ENCODE measurements at regions not wholly inside any gene's neighbourhood (a gene's known extent, or its start where the extent isn't known, plus 50 kb on each side); places are given as distances from the start of the nearest gene placed in this dataset.

GRCh38 chr6:98020222-98020621 is 737.2 kb upstream of the MMS22L start:
- DNase-seq (ENCODE audit: extremely low read depth, low read depth) = no peak
- no peak overlapping the region for H3K4me3 ChIP-seq (replicated peaks; ENCODE audit: low read depth, low read length)
- TF ChIP-seq CTCF (IDR thresholded peaks at IDR 0.05; ENCODE audit: low read depth, low read length, missing control alignments) = no peak

GRCh38 chr6:98024359-98024758 is 741.3 kb upstream of the MMS22L start:
- no peak for TF ChIP-seq CTCF (IDR thresholded peaks at IDR 0.05; ENCODE audit: low read depth, low read length, missing control alignments)

GRCh38 chr6:98027898-98028297 is 744.9 kb upstream of the MMS22L start:
- no peak overlapping the region for H3K4me3 ChIP-seq (replicated peaks; ENCODE audit: low read depth, low read length)
- DNase-seq (ENCODE audit: extremely low read depth, low read depth) = no peak
- no peak for TF ChIP-seq CTCF (IDR thresholded peaks at IDR 0.05; ENCODE audit: low read depth, low read length, missing control alignments)

More at GRCh38 chr6:98024359-98024758, 741.3 kb upstream of the MMS22L start:
- no peak overlapping the region for H3K4me3 ChIP-seq (replicated peaks; ENCODE audit: low read depth, low read length)
- DNase-seq (ENCODE audit: extremely low read depth, low read depth) = no peak

- DNase-seq (ENCODE audit: extremely low read depth, low read depth) = no peak
- H3K4me3 ChIP-seq (replicated peaks; ENCODE audit: low read depth, low read length) = no peak overlapping the region
- no peak for TF ChIP-seq CTCF (IDR thresholded peaks at IDR 0.05; ENCODE audit: low read depth, low read length, missing control alignments)
These were observed 750.6 kb upstream of the MMS22L start for GRCh38 chr6:98033617-98034016.

- DNase-seq (ENCODE audit: extremely low read depth, low read depth) = no peak
- TF ChIP-seq CTCF (IDR thresholded peaks at IDR 0.05; ENCODE audit: low read depth, low read length, missing control alignments) = no peak
- no peak overlapping the region for H3K4me3 ChIP-seq (replicated peaks; ENCODE audit: low read depth, low read length)
These were observed 753.4 kb upstream of the MMS22L start for GRCh38 chr6:98036344-98036923.

DNA sequence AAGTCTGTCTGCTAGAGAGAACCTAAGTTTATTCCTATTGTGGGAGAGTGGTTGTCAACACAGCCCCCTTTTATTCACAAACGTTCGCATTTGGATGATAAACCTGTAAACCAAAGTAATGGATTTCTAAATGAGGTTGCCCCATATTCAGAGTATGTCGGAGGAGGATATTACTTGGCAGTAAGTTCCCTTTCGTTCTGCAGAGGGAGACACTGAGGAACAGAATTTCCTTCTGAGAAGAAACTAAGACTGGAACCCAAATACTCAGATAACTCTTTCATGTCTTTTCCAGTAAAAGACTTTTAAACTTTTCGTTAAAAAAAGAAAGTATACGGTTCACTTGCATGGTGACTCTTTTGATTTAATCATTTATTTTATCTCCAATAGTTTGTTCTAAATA is 754.6 kb upstream of the MMS22L start:
- TF ChIP-seq CTCF (IDR thresholded peaks at IDR 0.05; ENCODE audit: low read depth, low read length, missing control alignments) = no peak
- no peak for DNase-seq (ENCODE audit: extremely low read depth, low read depth)
- H3K4me3 ChIP-seq (replicated peaks; ENCODE audit: low read depth, low read length) = no peak overlapping the region

GRCh38 chr6:98039443-98039842 is 756.4 kb upstream of the MMS22L start:
- H3K4me3 ChIP-seq (replicated peaks; ENCODE audit: low read depth, low read length) = no peak overlapping the region
- no peak for DNase-seq (ENCODE audit: extremely low read depth, low read depth)
- no peak for TF ChIP-seq CTCF (IDR thresholded peaks at IDR 0.05; ENCODE audit: low read depth, low read length, missing control alignments)
